Testis (tissue), 2 donors: ENCODE measurements at regions not wholly inside any gene's neighbourhood (a gene's known extent, or its start where the extent isn't known, plus 50 kb on each side); places are given as distances from the start of the nearest gene placed in this dataset.

Source experiments
- POLR2A ChIP-seq: fragments of 450-650 bp; IDR thresholded peaks from one replicate; pipeline ENCODE4 v1.6.1; 2017; ENCODE audit warnings: antibody characterized with exemption, mild to moderate bottlenecking, moderate library complexity
- TF ChIP-seq, protein P1 (sequence below), 3 experiments: fragments of 450-650 bp in 2 of 3; fragments of 200-600 bp in 1 of 3; sonication (generic) in 1 of 3; IDR thresholded peaks; one replicate each; pipeline ENCODE4 v1.5.1; 2016 to 2019; ENCODE audit warnings: antibody characterized with exemption in 3 of 3, mild to moderate bottlenecking in 2 of 3, moderate library complexity in 1 of 3

DNA sequence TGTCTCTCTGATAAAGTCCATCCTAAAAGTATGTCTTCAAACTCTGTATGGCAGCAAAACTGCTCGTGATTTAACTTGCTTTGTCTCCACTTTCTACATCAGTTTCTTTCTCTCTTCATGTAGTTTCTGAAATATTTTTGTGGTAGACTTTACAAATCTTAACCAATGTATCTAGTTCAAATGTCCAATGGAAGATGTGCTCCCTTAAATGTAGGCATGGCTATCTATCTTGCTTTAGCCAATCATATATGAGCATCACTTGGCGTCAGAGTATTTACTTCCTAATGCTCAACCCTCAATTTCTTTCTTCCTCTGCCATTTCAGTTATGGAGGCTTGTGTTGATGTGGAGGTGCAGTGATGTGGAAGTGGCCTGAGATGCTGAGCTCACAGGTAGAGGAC is 206.1 kb upstream of the ZNF608 start:
- TF ChIP-seq, protein P1, sequence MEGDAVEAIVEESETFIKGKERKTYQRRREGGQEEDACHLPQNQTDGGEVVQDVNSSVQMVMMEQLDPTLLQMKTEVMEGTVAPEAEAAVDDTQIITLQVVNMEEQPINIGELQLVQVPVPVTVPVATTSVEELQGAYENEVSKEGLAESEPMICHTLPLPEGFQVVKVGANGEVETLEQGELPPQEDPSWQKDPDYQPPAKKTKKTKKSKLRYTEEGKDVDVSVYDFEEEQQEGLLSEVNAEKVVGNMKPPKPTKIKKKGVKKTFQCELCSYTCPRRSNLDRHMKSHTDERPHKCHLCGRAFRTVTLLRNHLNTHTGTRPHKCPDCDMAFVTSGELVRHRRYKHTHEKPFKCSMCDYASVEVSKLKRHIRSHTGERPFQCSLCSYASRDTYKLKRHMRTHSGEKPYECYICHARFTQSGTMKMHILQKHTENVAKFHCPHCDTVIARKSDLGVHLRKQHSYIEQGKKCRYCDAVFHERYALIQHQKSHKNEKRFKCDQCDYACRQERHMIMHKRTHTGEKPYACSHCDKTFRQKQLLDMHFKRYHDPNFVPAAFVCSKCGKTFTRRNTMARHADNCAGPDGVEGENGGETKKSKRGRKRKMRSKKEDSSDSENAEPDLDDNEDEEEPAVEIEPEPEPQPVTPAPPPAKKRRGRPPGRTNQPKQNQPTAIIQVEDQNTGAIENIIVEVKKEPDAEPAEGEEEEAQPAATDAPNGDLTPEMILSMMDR (IDR thresholded peaks at IDR 0.05), result no peak
- no peak for TF ChIP-seq POLR2A
